SK-N-SH treated with all-trans-retinoic acid at 6 μM for 48 hours (cell line): ENCODE measurements at regions not wholly inside any gene's neighbourhood (a gene's known extent, or its start where the extent isn't known, plus 50 kb on each side); places are given as distances from the start of the nearest gene placed in this dataset.
"Not testable (repeated sequence)": the region's sequence is repeated elsewhere in the genome, so short reads cannot be mapped to it uniquely, and the experiment has no call there.

ENCODE experiments used
- ATAC-seq: fragments of 200-7000 bp; cut with Tn5 transposase; 3 replicates; pipeline ENCODE4 v1.9.1; 2020; ENCODE audit warnings: mild to moderate bottlenecking, moderate library complexity
- ARNTL ChIP-seq: fragments of 450-650 bp; formaldehyde crosslinking; IDR thresholded peaks from 2 replicates; pipeline ENCODE4 v1.5.0; 2020; ENCODE audit warnings: low read depth, mild to moderate bottlenecking, moderate library complexity, borderline replicate concordance
- BACH2 ChIP-seq: fragments of 250-450 bp; sonication (Bioruptor Pico); IDR thresholded peaks from 2 replicates; pipeline ENCODE4 v1.9.0; 2021; ENCODE audit warnings: mild to moderate bottlenecking, borderline replicate concordance
- CSDC2 ChIP-seq: fragments of 250-450 bp; sonication (Bioruptor Pico); IDR thresholded peaks from 2 replicates; pipeline ENCODE4 v1.5.0; 2020; ENCODE audit warnings: mild to moderate bottlenecking, moderate library complexity
- CSRNP3 ChIP-seq: fragments of 250-450 bp; sonication (Bioruptor Pico); IDR thresholded peaks from 2 replicates; pipeline ENCODE4 v1.5.1; 2021; ENCODE audit warnings: mild to moderate bottlenecking, moderate library complexity
- ESRRG ChIP-seq: fragments of 250-450 bp; sonication (Bioruptor Pico); IDR thresholded peaks from 2 replicates; pipeline ENCODE4 v1.6.1; 2021; ENCODE audit warnings: mild to moderate bottlenecking
- GLIS3 ChIP-seq: fragments of 250-450 bp; sonication (Bioruptor Pico); IDR thresholded peaks from 2 replicates; pipeline ENCODE4 v1.5.0; 2020; ENCODE audit warnings: mild to moderate bottlenecking, moderate library complexity
- ISL1 ChIP-seq: fragments of 250-450 bp; sonication (Bioruptor Pico); IDR thresholded peaks from 2 replicates; pipeline ENCODE4 v2.1.2; 2022; ENCODE audit warnings: mild to moderate bottlenecking, moderate library complexity
- OSR1 ChIP-seq: fragments of 250-450 bp; sonication (Bioruptor Pico); IDR thresholded peaks from 2 replicates; pipeline ENCODE4 v1.8.0; 2022; ENCODE audit warnings: moderate library complexity, mild to moderate bottlenecking, inconsistent platforms
- PPARA ChIP-seq: fragments of 250-450 bp; sonication (Bioruptor Pico); IDR thresholded peaks from 2 replicates; pipeline ENCODE4 v1.5.0; 2020; ENCODE audit warnings: mild to moderate bottlenecking, borderline replicate concordance
- RARB ChIP-seq: fragments of 250-450 bp; sonication (Bioruptor Pico); IDR thresholded peaks from 2 replicates; pipeline ENCODE4 v1.8.0; 2021; ENCODE audit warnings: mild to moderate bottlenecking, moderate library complexity
- SNAI2 ChIP-seq: fragments of 250-450 bp; sonication (Bioruptor Pico); IDR thresholded peaks from 2 replicates; pipeline ENCODE4 v1.5.0; 2020; ENCODE audit warnings: mild to moderate bottlenecking, moderate library complexity
- TCF4 ChIP-seq: fragments of 250-450 bp; sonication (Bioruptor Pico); IDR thresholded peaks from 2 replicates; pipeline ENCODE4 v1.8.0; 2021; ENCODE audit warnings: mild to moderate bottlenecking, moderate library complexity, borderline replicate concordance
- TOX ChIP-seq: fragments of 250-450 bp; sonication (Bioruptor Pico); IDR thresholded peaks from 2 replicates; pipeline ENCODE4 v1.8.0; 2021; ENCODE audit warnings: mild to moderate bottlenecking, moderate library complexity, borderline replicate concordance
- ZC3H10 ChIP-seq: fragments of 250-450 bp; sonication (Bioruptor Pico); IDR thresholded peaks from 2 replicates; pipeline ENCODE4 v1.5.1; 2021; ENCODE audit warnings: mild to moderate bottlenecking, moderate library complexity
- ZFP3 ChIP-seq: fragments of 250-450 bp; sonication (Bioruptor Pico); IDR thresholded peaks from 2 replicates; pipeline ENCODE4 v1.5.0; 2020; ENCODE audit warnings: mild to moderate bottlenecking, moderate library complexity
- ZNF565 ChIP-seq: fragments of 450-650 bp; formaldehyde crosslinking; conservative IDR thresholded peaks from 2 replicates; pipeline ENCODE4 v1.5.0; 2020; ENCODE audit warnings: low read depth, mild to moderate bottlenecking, moderate library complexity
- ZNF70 ChIP-seq: fragments of 450-650 bp; formaldehyde crosslinking; IDR thresholded peaks from 2 replicates; pipeline ENCODE4 v1.5.0; 2020; ENCODE audit warnings: mild to moderate bottlenecking, moderate library complexity
- ZNF8 ChIP-seq: fragments of 450-650 bp; formaldehyde crosslinking; IDR thresholded peaks from 2 replicates; pipeline ENCODE4 v1.5.0; 2020; ENCODE audit warnings: mild to moderate bottlenecking, moderate library complexity
- TF ChIP-seq, protein P1 (sequence below): fragments of 250-450 bp; sonication (Bioruptor Pico); IDR thresholded peaks from 2 replicates; pipeline ENCODE4 v1.5.0; 2020; ENCODE audit warnings: mild to moderate bottlenecking, moderate library complexity
- TF ChIP-seq, protein P2 (sequence below): fragments of 250-450 bp; sonication (Bioruptor Pico); IDR thresholded peaks from 2 replicates; pipeline ENCODE4 v1.5.1; 2020; ENCODE audit warnings: low read depth, mild to moderate bottlenecking, moderate library complexity

GRCh38 chr7:23931633-23932032 is 221.6 kb downstream of the STK31 start:
- no peak for TF ChIP-seq PPARA (CRISPR knock-in tag)
- no peak for TF ChIP-seq ZNF70 (CRISPR knock-in tag)
- no peak for TF ChIP-seq CSDC2
- no peak for TF ChIP-seq OSR1 (CRISPR knock-in tag)
- TF ChIP-seq ARNTL: no peak
- TF ChIP-seq, all 23 proteins: peak for 0
- ATAC-seq: no peak

- TF ChIP-seq ZFP3 (no peak), ZNF8 (no peak), BACH2 (CRISPR knock-in tag) (no peak), ZNF70 (CRISPR knock-in tag) (no peak), OSR1 (CRISPR knock-in tag) (no peak), RARB (CRISPR knock-in tag) (no peak), TCF4 (CRISPR knock-in tag) (no peak), CSDC2 (no peak), TOX (CRISPR knock-in tag) (no peak), ESRRG (CRISPR knock-in tag) (no peak), ZNF565 (CRISPR knock-in tag) (no peak), CSRNP3 (CRISPR knock-in tag) (no peak), SNAI2 (CRISPR knock-in tag) (no peak), ZC3H10 (no peak), PPARA (CRISPR knock-in tag) (no peak), ISL1 (CRISPR knock-in tag) (no peak)
- TF ChIP-seq, protein P1, sequence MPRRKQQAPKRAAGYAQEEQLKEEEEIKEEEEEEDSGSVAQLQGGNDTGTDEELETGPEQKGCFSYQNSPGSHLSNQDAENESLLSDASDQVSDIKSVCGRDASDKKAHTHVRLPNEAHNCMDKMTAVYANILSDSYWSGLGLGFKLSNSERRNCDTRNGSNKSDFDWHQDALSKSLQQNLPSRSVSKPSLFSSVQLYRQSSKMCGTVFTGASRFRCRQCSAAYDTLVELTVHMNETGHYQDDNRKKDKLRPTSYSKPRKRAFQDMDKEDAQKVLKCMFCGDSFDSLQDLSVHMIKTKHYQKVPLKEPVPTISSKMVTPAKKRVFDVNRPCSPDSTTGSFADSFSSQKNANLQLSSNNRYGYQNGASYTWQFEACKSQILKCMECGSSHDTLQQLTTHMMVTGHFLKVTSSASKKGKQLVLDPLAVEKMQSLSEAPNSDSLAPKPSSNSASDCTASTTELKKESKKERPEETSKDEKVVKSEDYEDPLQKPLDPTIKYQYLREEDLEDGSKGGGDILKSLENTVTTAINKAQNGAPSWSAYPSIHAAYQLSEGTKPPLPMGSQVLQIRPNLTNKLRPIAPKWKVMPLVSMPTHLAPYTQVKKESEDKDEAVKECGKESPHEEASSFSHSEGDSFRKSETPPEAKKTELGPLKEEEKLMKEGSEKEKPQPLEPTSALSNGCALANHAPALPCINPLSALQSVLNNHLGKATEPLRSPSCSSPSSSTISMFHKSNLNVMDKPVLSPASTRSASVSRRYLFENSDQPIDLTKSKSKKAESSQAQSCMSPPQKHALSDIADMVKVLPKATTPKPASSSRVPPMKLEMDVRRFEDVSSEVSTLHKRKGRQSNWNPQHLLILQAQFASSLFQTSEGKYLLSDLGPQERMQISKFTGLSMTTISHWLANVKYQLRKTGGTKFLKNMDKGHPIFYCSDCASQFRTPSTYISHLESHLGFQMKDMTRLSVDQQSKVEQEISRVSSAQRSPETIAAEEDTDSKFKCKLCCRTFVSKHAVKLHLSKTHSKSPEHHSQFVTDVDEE: no peak
- TF ChIP-seq, protein P2, sequence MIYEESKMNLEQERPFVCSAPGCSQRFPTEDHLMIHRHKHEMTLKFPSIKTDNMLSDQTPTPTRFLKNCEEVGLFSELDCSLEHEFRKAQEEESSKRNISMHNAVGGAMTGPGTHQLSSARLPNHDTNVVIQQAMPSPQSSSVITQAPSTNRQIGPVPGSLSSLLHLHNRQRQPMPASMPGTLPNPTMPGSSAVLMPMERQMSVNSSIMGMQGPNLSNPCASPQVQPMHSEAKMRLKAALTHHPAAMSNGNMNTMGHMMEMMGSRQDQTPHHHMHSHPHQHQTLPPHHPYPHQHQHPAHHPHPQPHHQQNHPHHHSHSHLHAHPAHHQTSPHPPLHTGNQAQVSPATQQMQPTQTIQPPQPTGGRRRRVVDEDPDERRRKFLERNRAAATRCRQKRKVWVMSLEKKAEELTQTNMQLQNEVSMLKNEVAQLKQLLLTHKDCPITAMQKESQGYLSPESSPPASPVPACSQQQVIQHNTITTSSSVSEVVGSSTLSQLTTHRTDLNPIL: no peak
- ATAC-seq: no peak
These were observed 228.2 kb downstream of the STK31 start for GRCh38 chr7:23938215-23938614.

DNA sequence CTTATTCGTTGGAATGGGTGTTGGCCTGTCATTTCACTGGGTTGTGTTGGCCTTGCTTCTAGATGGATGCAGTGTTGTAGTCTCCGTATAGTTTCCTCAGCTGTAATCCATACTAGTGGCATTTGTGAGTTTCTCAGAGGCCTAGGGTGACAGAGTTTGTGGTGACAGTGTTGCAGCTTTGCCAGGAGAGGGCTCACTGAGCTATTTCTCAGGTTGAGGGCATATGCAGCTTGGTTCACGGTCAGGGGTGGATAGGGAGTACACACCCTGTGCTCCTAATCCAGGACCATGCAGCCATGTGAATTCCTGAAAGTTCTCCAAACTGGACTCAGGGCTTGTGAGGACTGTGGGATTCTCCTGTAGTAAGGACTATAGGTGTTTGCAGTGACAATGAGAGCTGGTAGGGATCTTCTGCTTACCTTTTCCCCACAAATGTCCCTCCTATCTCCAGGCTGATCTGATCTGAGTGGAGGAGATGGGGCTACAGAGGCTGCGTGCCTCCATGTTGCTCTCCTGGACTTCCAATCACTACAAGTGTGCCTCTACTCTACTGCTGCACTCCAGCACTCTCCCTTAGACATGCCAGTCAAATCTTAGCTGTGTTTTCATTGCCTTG is 229.0 kb downstream of the STK31 start:
- peak; percentile 81 for ATAC-seq
- TF ChIP-seq ZNF565 (CRISPR knock-in tag) (no peak), TOX (CRISPR knock-in tag) (no peak), CSDC2 (no peak), BACH2 (CRISPR knock-in tag) (no peak), ZNF70 (CRISPR knock-in tag) (no peak), ZFP3 (no peak)

- not testable (repeated sequence) for ATAC-seq
These were observed 229.7 kb downstream of the STK31 start for GRCh38 chr7:23939747-23940146.

DNA sequence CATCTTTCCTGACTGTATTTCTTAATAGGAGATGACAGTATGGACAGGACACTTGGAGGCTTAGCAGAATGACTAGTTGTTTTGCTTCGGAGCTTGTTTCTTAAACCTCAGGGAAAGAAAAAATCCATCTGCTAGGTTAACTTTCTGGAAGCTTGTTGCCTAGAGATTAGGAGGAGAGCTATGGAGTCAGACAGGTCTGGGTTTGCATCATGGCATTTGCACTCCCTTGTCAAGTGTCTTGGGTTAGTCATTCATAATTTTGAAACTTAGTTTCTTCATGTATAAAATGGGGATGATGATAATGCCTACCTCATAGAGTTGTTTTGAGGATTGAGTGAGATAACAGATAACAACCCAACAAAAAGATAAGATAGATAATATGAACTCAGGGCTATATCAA is 231.5 kb downstream of the STK31 start:
- TF ChIP-seq SNAI2 (CRISPR knock-in tag) (no peak), RARB (CRISPR knock-in tag) (no peak)
- TF ChIP-seq, all 23 proteins: peak for 0
- no peak for ATAC-seq

- ATAC-seq: no peak
- TF ChIP-seq ZNF70 (CRISPR knock-in tag) (no peak), ARNTL (no peak), BACH2 (CRISPR knock-in tag) (no peak), TCF4 (CRISPR knock-in tag) (no peak), ESRRG (CRISPR knock-in tag) (no peak), ZC3H10 (no peak), ZNF8 (no peak), SNAI2 (CRISPR knock-in tag) (no peak), GLIS3 (no peak), ZNF565 (CRISPR knock-in tag) (no peak), ZFP3 (no peak), CSRNP3 (CRISPR knock-in tag) (no peak)
- TF ChIP-seq, protein P1: no peak
These were observed 232.0 kb downstream of the STK31 start for GRCh38 chr7:23942032-23942431.
